ENCODE measurements at regions not wholly inside any gene's neighbourhood (a gene's known extent, or its start where the extent isn't known, plus 50 kb on each side); places are given as distances from the start of the nearest gene placed in this dataset.

- Histone ChIP-seq H3K27me3 (no peaks in the 10 kb centered on the region), H3K4me1 (no peaks in the 10 kb centered on the region), H3K9me3 (no peaks in the 10 kb centered on the region), H3K27ac (no peak overlapping the region), H3K36me3 (no peaks in the 10 kb centered on the region), H3K4me3 (no peak overlapping the region)
- DNase-seq (no peak), ATAC-seq (no peak)
- intact Hi-C loops (cut with DNase I; ENCODE audit: low total_unique reads), result no loop called here
- no peak for TF ChIP-seq CTCF (IDR thresholded peaks at IDR 0.05 in 4 of 5, conservative IDR thresholded peaks at IDR 0.05 in 1 of 5)
- no peak for TF ChIP-seq POLR2A (IDR thresholded peaks at IDR 0.05)
- in situ Hi-C loops (cut with MboI; ENCODE audit: low sequenced_read_pairs in 4 of 4), result no loop called here
Measured at GRCh38 chr14:22159099-22159498, 429.9 kb downstream of the DAD1 start.

- ATAC-seq, result no peak
- intact Hi-C loops (cut with DNase I; ENCODE audit: low total_unique reads), result no loop called here
- Histone ChIP-seq H3K27ac (no peak overlapping the region), H3K36me3 (no peaks in the 10 kb centered on the region), H3K4me1 (no peaks in the 10 kb centered on the region), H3K4me3 (no peak overlapping the region), H3K27me3 (no peaks in the 10 kb centered on the region), H3K9me3 (no peaks in the 10 kb centered on the region)
- DNase-seq, result no peak
- TF ChIP-seq CTCF (IDR thresholded peaks at IDR 0.05 in 4 of 5, conservative IDR thresholded peaks at IDR 0.05 in 1 of 5) (no peak), POLR2A (IDR thresholded peaks at IDR 0.05) (no peak)
- in situ Hi-C loops (cut with MboI; ENCODE audit: low sequenced_read_pairs in 4 of 4), result no loop called here
Measured at GRCh38 chr14:22158560-22158959, 430.5 kb downstream of the DAD1 start.

GRCh38 chr14:22155571-22155970, 433.5 kb downstream of the DAD1 start:
- Histone ChIP-seq H3K9me3 (no peaks in the 10 kb centered on the region), H3K4me1 (no peaks in the 10 kb centered on the region), H3K4me3 (no peak overlapping the region), H3K36me3 (no peaks in the 10 kb centered on the region), H3K27ac (no peak overlapping the region), H3K27me3 (no peaks in the 10 kb centered on the region)
- TF ChIP-seq CTCF (IDR thresholded peaks at IDR 0.05 in 4 of 5, conservative IDR thresholded peaks at IDR 0.05 in 1 of 5), result no peak
- TF ChIP-seq POLR2A (IDR thresholded peaks at IDR 0.05), result no peak
- ATAC-seq (no peak), DNase-seq (no peak)
- in situ Hi-C loops (cut with MboI; ENCODE audit: low sequenced_read_pairs in 4 of 4) (no loop called here), intact Hi-C loops (cut with DNase I; ENCODE audit: low total_unique reads) (no loop called here)

GRCh38 chr14:22152903-22153302, 436.1 kb downstream of the DAD1 start:
- no peaks in the 10 kb centered on the region for H3K36me3 ChIP-seq
- H3K27me3 ChIP-seq, result no peaks in the 10 kb centered on the region
- no peak for ATAC-seq
- H3K4me1 ChIP-seq, result no peaks in the 10 kb centered on the region
- H3K27ac ChIP-seq, result no peak overlapping the region
- TF ChIP-seq CTCF (IDR thresholded peaks at IDR 0.05 in 4 of 5, conservative IDR thresholded peaks at IDR 0.05 in 1 of 5) (no peak), POLR2A (IDR thresholded peaks at IDR 0.05) (no peak)
- in situ Hi-C loops (cut with MboI; ENCODE audit: low sequenced_read_pairs in 4 of 4), result no loop called here
- no peak overlapping the region for H3K4me3 ChIP-seq
- DNase-seq, result no peak
- intact Hi-C loops (cut with DNase I; ENCODE audit: low total_unique reads), result no loop called here
- no peaks in the 10 kb centered on the region for H3K9me3 ChIP-seq

- in situ Hi-C loops (cut with MboI; ENCODE audit: low sequenced_read_pairs in 4 of 4), result no loop called here
Measured at GRCh38 chr14:22152161-22152870, 436.7 kb downstream of the DAD1 start.

More at GRCh38 chr14:22152161-22152870, 436.7 kb downstream of the DAD1 start:
- ATAC-seq (no peak), DNase-seq (no peak)
- no peaks in the 10 kb centered on the region for H3K36me3 ChIP-seq
- no peaks in the 10 kb centered on the region for H3K9me3 ChIP-seq
- H3K27ac ChIP-seq, result no peak overlapping the region
- intact Hi-C loops (cut with DNase I; ENCODE audit: low total_unique reads), result no loop called here
- no peak for TF ChIP-seq POLR2A (IDR thresholded peaks at IDR 0.05)
- no peak for TF ChIP-seq CTCF (IDR thresholded peaks at IDR 0.05 in 4 of 5, conservative IDR thresholded peaks at IDR 0.05 in 1 of 5)
- no peaks in the 10 kb centered on the region for H3K4me1 ChIP-seq
- no peaks in the 10 kb centered on the region for H3K27me3 ChIP-seq
- no peak overlapping the region for H3K4me3 ChIP-seq
